Endodermal cell (in vitro differentiated cells): ENCODE measurements at regions not wholly inside any gene's neighbourhood (a gene's known extent, or its start where the extent isn't known, plus 50 kb on each side); places are given as distances from the start of the nearest gene placed in this dataset.

Source experiments
- DNase-seq: peaks from one replicate; pipeline ENCODE4 v3.0.0-alpha.2; 2017
- H3K27ac ChIP-seq: 2 replicates; pipeline ENCODE4 v1.5.1; 2013; ENCODE audit warnings: mild to moderate bottlenecking, low read depth, low read length, moderate library complexity
- H3K27me3 ChIP-seq: 2 replicates; pipeline ENCODE4 v1.6.1; 2013; ENCODE audit warnings: mild to moderate bottlenecking, low read length, moderate library complexity; ENCODE audit not compliant: insufficient read depth, control insufficient read depth, poor library complexity, severe bottlenecking
- H3K36me3 ChIP-seq: 2 replicates; pipeline ENCODE4 v1.7.0; 2013; ENCODE audit warnings: mild to moderate bottlenecking, low read length, moderate library complexity; ENCODE audit not compliant: control insufficient read depth, insufficient read depth
- H3K4me1 ChIP-seq: one replicate; pipeline ENCODE4 v1.7.0; 2013; ENCODE audit warnings: low read length; ENCODE audit not compliant: control insufficient read depth, insufficient read depth
- H3K4me3 ChIP-seq: 2 replicates; pipeline ENCODE4 v1.5.1; 2013; ENCODE audit warnings: mild to moderate bottlenecking, low read length, moderate library complexity
- H3K9ac ChIP-seq: 2 replicates; pipeline ENCODE4 v1.6.1; 2013; ENCODE audit warnings: mild to moderate bottlenecking, low read length, moderate library complexity; ENCODE audit not compliant: poor library complexity, severe bottlenecking; ENCODE audit errors: extremely low read depth
- H3K9me3 ChIP-seq: 2 replicates; pipeline ENCODE4 v1.6.1; 2013; ENCODE audit warnings: mild to moderate bottlenecking, low read length, moderate library complexity; ENCODE audit not compliant: control insufficient read depth
- H3K27ac Mint-ChIP-seq: 2 replicates; pipeline ENCODE4 v1.8.0; 2020; ENCODE audit warnings: mixed read lengths
- H3K27me3 Mint-ChIP-seq: 2 replicates; pipeline ENCODE4 v1.8.0; 2021; ENCODE audit warnings: mild to moderate bottlenecking, mixed read lengths; ENCODE audit not compliant: insufficient read depth
- H3K36me3 Mint-ChIP-seq: 2 replicates; pipeline ENCODE4 v1.8.0; 2020; ENCODE audit warnings: low read depth, mixed read lengths
- H3K4me1 Mint-ChIP-seq: 2 replicates; pipeline ENCODE4 v1.8.0; 2020; ENCODE audit warnings: mixed read lengths
- H3K4me3 Mint-ChIP-seq: 2 replicates; pipeline ENCODE4 v1.8.0; 2020; ENCODE audit warnings: mild to moderate bottlenecking, moderate library complexity, mixed read lengths
- H3K9me3 Mint-ChIP-seq: 2 replicates; pipeline ENCODE4 v1.8.0; 2020; ENCODE audit warnings: mild to moderate bottlenecking, mixed read lengths
- WGBS, 2 experiments: methylation state at CpG; one replicate each; pipeline versions ENCODE4 v1.1.5 to v1.1.7; 2013; ENCODE audit warnings: missing lambda C conversion rate in 2 of 2, mixed read lengths in 1 of 2; ENCODE audit not compliant: insufficient coverage in 1 of 2, insufficient read length in 1 of 2; 5-methylcytosine and 5-hydroxymethylcytosine counted together
- TF ChIP-seq, protein P1 (sequence below): fragments of 200-600 bp; sonication (generic); conservative IDR thresholded peaks from 2 replicates; pipeline ENCODE4 v1.5.0; 2021; ENCODE audit warnings: antibody characterized with exemption, mild to moderate bottlenecking

DNA sequence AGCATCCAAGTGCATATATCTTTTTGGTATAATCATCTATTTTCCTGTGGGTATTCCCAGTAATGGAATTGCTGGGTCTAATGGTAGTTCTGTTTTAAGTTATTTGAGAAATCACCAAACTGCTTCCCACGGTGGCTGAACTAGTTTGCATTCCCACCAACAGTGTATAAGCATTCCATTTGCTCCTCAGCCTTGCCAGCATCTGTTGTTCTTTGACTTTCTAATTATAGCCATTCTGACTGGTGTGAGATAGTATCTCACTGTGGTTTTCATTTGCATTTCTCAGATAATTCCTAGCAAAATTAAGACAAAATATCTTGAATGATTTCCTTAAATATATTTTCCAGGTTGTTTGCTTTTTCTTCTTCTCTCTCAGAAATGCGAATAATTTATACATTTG is 341.1 kb downstream of the GBA3 start:
- H3K4me3 ChIP-seq = no peak overlapping the region
- H3K4me1 Mint-ChIP-seq = no peaks in the 10 kb centered on the region
- H3K9me3 ChIP-seq = no peaks in the 10 kb centered on the region
- H3K27ac Mint-ChIP-seq = no peak overlapping the region
- no peak overlapping the region for H3K27ac ChIP-seq
- TF ChIP-seq, protein P1, sequence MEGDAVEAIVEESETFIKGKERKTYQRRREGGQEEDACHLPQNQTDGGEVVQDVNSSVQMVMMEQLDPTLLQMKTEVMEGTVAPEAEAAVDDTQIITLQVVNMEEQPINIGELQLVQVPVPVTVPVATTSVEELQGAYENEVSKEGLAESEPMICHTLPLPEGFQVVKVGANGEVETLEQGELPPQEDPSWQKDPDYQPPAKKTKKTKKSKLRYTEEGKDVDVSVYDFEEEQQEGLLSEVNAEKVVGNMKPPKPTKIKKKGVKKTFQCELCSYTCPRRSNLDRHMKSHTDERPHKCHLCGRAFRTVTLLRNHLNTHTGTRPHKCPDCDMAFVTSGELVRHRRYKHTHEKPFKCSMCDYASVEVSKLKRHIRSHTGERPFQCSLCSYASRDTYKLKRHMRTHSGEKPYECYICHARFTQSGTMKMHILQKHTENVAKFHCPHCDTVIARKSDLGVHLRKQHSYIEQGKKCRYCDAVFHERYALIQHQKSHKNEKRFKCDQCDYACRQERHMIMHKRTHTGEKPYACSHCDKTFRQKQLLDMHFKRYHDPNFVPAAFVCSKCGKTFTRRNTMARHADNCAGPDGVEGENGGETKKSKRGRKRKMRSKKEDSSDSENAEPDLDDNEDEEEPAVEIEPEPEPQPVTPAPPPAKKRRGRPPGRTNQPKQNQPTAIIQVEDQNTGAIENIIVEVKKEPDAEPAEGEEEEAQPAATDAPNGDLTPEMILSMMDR = no peak
- H3K36me3 ChIP-seq = no peaks in the 10 kb centered on the region
- H3K4me1 ChIP-seq = no peaks in the 10 kb centered on the region
- no peaks in the 10 kb centered on the region for H3K27me3 Mint-ChIP-seq
- H3K36me3 Mint-ChIP-seq = no peaks in the 10 kb centered on the region
- WGBS, 2 experiments = 73 to 75% methylated on average over 2 of the region's 2 CpGs
- DNase-seq = no peak
- H3K4me3 Mint-ChIP-seq = no peak overlapping the region
- H3K27me3 ChIP-seq = no peaks in the 10 kb centered on the region
- no peak overlapping the region for H3K9ac ChIP-seq
- no peaks in the 10 kb centered on the region for H3K9me3 Mint-ChIP-seq

DNA sequence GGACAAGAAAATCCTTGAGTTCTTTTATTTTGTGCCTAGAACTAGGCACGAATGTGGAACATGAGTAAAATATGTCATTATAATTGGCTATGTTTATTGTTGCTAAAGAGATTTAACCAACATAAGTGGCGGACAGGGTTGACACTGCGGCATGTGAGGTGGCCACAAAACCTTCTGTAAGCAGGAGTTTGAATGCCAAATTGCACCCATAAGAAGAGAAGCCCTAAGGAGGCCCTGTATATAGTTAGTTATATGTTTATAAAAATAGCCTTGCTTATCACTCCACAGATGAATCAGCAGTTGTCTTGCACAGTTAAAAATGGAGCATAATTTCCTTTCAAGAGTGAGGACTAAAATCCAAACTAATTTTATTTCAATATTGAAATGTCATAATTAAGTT is 336.1 kb downstream of the GBA3 start:
- H3K36me3 Mint-ChIP-seq = no peaks in the 10 kb centered on the region
- H3K27me3 Mint-ChIP-seq = no peaks in the 10 kb centered on the region
- H3K27me3 ChIP-seq = no peaks in the 10 kb centered on the region

DNA sequence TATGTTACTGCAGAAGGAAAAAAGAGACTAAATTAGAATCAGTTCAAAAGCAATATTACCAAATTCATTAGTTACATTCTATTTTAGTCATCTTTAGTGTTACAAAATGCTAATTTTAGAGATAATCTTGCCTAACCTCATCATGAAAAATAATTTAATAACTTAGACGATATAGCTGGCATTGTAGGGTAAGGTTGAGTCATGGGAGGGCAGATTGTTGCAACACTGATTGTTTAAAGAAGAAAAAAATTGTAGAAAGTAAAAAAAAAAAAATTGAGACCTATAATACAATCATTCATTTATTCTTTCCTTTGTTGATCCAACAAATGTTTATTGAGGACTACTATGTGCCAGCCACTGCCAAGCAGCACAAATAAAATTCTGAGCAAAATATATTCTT is 330.9 kb downstream of the GBA3 start:
- H3K4me3 ChIP-seq = no peak overlapping the region
- TF ChIP-seq, protein P1 = no peak
- H3K27ac Mint-ChIP-seq = no peak overlapping the region
- no peaks in the 10 kb centered on the region for H3K27me3 Mint-ChIP-seq
- no peaks in the 10 kb centered on the region for H3K4me1 Mint-ChIP-seq
- H3K36me3 Mint-ChIP-seq = no peaks in the 10 kb centered on the region
- no peaks in the 10 kb centered on the region for H3K9me3 ChIP-seq
- no peaks in the 10 kb centered on the region for H3K9me3 Mint-ChIP-seq
- H3K4me1 ChIP-seq = no peaks in the 10 kb centered on the region
- no peak overlapping the region for H3K4me3 Mint-ChIP-seq
- no peaks in the 10 kb centered on the region for H3K36me3 ChIP-seq
- WGBS, 2 experiments = no CpG with 5 or more reads among the region's 1 CpG
- H3K27ac ChIP-seq = no peak overlapping the region
- no peak overlapping the region for H3K9ac ChIP-seq
- H3K27me3 ChIP-seq = no peaks in the 10 kb centered on the region
- DNase-seq = no peak

More for the DNA sequence above, 336.1 kb downstream of the GBA3 start:
- TF ChIP-seq, protein P1 = no peak
- Histone ChIP-seq H3K9me3 (no peaks in the 10 kb centered on the region), H3K4me1 (no peaks in the 10 kb centered on the region), H3K4me3 (no peak overlapping the region), H3K9ac (no peak overlapping the region), H3K36me3 (no peaks in the 10 kb centered on the region), H3K27ac (no peak overlapping the region)
- 89 to 90% methylated on average over 2 to 3 of the region's 3 CpGs for WGBS, 2 experiments
- Mint-ChIP-seq H3K27ac (no peak overlapping the region), H3K4me1 (no peaks in the 10 kb centered on the region), H3K4me3 (no peak overlapping the region), H3K9me3 (no peaks in the 10 kb centered on the region)
- no peak for DNase-seq
